ENCODE measurements at regions not wholly inside any gene's neighbourhood (a gene's known extent, or its start where the extent isn't known, plus 50 kb on each side); places are given as distances from the start of the nearest gene placed in this dataset.

DNA sequence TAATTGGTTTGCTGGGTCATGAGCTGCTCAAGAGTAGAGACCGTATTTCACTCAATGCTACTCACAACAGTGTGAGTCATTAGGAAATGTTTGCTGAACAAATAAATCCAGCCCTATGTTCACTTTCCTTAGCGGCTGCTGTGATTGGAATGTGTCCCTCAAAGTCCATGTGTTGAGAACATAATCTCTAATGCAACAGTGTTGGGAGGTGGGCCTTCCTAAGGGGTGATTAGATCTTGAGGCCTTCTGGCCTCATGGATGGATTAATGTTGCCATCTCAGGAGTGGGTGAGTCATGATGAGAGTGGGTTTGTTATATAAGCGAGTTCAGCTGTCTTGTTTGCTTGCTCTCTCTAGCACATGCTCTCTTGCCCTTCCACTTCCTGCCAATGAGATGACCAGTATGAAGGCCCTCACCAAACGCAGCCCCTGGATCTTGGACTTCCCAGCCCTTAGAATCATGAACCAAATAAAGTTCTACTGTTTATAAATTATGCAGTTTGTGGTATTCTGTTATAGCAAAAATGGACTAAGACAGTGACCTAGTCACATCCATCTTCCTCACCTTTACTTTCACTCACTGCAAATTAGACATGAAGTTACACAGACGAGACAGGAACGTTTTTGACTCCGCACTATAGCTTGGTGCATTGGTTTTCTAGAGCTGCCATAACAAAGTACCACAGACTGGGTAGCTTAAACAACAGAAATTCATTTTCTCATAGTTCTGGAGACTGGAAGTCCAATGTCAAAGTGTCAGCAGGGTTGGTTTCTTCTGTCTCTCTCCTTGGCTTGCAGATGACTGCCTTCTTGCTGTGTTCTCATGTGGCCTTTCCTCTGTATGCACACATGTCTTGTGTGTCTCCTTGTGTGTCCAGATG, 50.9 kb upstream of the FAM169A start:
- no peak for DNase-seq (ENCODE audit: low read depth)
